Neural cell (in vitro differentiated cells): ENCODE measurements at regions not wholly inside any gene's neighbourhood (a gene's known extent, or its start where the extent isn't known, plus 50 kb on each side); places are given as distances from the start of the nearest gene placed in this dataset.

Experiments used
- CTCF ChIP-seq: fragments of 450-650 bp; IDR thresholded peaks from 2 replicates; pipeline ENCODE4 v1.5.1; 2014; ENCODE audit warnings: antibody characterized with exemption, mild to moderate bottlenecking, moderate library complexity; ENCODE audit not compliant: poor library complexity, severe bottlenecking
- EP300 ChIP-seq: fragments of 450-650 bp; conservative IDR thresholded peaks from 2 replicates; pipeline ENCODE4 v1.6.1; 2014; ENCODE audit warnings: antibody characterized with exemption, mild to moderate bottlenecking, moderate library complexity; ENCODE audit not compliant: poor library complexity, severe bottlenecking
- EZH2 ChIP-seq: fragments of 200-600, 300-800 bp; shearing (Covaris generic), sonication (generic); IDR thresholded peaks from 2 replicates; pipeline ENCODE4 v1.6.1; 2014; ENCODE audit warnings: antibody characterized with exemption, low read length, borderline replicate concordance, mild to moderate bottlenecking; ENCODE audit not compliant: insufficient read depth, poor library complexity, severe bottlenecking
- MXI1 ChIP-seq: fragments of 450-650 bp; conservative IDR thresholded peaks from 2 replicates; pipeline ENCODE4 v1.6.1; 2014; ENCODE audit warnings: antibody characterized with exemption, mild to moderate bottlenecking; ENCODE audit not compliant: poor library complexity, severe bottlenecking
- POLR2AphosphoS5 ChIP-seq: IDR thresholded peaks from 2 replicates; pipeline ENCODE4 v1.6.1; 2012
- RAD21 ChIP-seq: fragments of 450-650 bp; conservative IDR thresholded peaks from 2 replicates; pipeline ENCODE4 v1.6.1; 2014; ENCODE audit warnings: antibody characterized with exemption, mild to moderate bottlenecking, moderate library complexity
- SMC3 ChIP-seq: fragments of 450-650 bp; conservative IDR thresholded peaks from 2 replicates; pipeline ENCODE4 v1.6.1; 2014; ENCODE audit warnings: antibody characterized with exemption, mild to moderate bottlenecking, moderate library complexity; ENCODE audit not compliant: poor library complexity
- TAF1 ChIP-seq: IDR thresholded peaks from 2 replicates; pipeline ENCODE4 v1.6.1; 2012; ENCODE audit warnings: low read depth
- TF ChIP-seq, protein P1 (sequence below): IDR thresholded peaks from 2 replicates; pipeline ENCODE4 v1.6.1; 2012; ENCODE audit warnings: borderline replicate concordance

DNA sequence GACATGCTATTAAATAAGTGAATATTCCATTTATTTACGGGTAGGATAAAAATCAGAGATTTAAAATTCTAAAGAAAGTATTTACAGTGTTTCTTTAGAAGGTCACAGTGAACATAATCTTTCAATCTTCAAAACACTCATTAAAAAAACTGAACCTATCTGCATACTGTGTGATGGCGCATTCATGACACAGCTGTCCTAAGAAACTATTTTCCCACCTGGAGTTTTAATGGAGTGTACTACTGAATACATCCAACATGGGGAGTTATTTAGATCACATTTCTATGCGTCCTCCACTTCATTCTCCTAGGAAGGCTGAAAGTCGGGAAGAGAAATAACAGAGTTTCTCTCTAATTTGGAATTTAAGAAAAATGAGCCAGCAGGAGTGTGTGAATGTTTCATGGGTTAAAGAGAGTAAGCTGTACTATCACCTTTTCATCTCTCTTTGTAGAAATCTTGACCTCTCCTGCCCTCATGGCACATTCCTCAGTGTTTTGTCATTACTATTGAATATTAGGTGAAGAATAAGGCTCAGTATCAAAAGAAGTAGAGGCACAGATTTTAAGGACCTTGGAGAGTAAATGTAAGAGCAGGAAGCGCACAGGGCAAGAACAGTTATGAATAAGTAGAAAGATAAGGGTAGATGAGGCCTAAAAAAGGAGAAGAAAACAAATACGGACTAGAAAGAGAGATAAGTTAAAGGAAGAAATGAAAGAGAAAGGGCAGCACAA, 551.2 kb upstream of the TUSC1 start:
- TF ChIP-seq EP300 (no peak), EZH2 (no peak), CTCF (no peak), POLR2AphosphoS5 (no peak), RAD21 (no peak), TAF1 (no peak), MXI1 (no peak), SMC3 (no peak)
- TF ChIP-seq, protein P1, sequence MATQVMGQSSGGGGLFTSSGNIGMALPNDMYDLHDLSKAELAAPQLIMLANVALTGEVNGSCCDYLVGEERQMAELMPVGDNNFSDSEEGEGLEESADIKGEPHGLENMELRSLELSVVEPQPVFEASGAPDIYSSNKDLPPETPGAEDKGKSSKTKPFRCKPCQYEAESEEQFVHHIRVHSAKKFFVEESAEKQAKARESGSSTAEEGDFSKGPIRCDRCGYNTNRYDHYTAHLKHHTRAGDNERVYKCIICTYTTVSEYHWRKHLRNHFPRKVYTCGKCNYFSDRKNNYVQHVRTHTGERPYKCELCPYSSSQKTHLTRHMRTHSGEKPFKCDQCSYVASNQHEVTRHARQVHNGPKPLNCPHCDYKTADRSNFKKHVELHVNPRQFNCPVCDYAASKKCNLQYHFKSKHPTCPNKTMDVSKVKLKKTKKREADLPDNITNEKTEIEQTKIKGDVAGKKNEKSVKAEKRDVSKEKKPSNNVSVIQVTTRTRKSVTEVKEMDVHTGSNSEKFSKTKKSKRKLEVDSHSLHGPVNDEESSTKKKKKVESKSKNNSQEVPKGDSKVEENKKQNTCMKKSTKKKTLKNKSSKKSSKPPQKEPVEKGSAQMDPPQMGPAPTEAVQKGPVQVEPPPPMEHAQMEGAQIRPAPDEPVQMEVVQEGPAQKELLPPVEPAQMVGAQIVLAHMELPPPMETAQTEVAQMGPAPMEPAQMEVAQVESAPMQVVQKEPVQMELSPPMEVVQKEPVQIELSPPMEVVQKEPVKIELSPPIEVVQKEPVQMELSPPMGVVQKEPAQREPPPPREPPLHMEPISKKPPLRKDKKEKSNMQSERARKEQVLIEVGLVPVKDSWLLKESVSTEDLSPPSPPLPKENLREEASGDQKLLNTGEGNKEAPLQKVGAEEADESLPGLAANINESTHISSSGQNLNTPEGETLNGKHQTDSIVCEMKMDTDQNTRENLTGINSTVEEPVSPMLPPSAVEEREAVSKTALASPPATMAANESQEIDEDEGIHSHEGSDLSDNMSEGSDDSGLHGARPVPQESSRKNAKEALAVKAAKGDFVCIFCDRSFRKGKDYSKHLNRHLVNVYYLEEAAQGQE: no peak
